ENCODE measurements at regions not wholly inside any gene's neighbourhood (a gene's known extent, or its start where the extent isn't known, plus 50 kb on each side); places are given as distances from the start of the nearest gene placed in this dataset.

DNA sequence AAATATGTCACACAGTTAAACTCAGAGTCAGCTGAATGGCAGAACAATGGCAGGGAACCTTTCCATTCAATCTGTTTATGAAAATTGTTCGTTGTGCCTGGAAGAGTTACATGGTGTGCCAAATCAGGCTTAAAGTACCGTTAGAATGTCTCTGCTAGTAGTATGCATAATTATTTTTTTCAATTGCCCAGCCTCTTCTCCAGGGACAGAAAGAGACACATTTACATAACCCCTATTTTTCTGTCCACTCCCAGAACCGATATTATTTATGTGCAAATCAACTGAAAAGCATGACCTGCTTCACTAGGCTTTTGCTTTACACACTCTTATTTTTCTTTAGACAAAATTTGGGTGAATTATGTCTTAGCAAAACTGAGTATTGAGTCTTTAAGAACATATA, 459.1 kb downstream of the EFNA5 start:
- H3K36me3 ChIP-seq (ENCODE audit: control insufficient read depth in 4 of 4, insufficient read depth in 4 of 4, low read length in 4 of 4): no peaks in the 10 kb centered on the region
- TF ChIP-seq, protein P1, sequence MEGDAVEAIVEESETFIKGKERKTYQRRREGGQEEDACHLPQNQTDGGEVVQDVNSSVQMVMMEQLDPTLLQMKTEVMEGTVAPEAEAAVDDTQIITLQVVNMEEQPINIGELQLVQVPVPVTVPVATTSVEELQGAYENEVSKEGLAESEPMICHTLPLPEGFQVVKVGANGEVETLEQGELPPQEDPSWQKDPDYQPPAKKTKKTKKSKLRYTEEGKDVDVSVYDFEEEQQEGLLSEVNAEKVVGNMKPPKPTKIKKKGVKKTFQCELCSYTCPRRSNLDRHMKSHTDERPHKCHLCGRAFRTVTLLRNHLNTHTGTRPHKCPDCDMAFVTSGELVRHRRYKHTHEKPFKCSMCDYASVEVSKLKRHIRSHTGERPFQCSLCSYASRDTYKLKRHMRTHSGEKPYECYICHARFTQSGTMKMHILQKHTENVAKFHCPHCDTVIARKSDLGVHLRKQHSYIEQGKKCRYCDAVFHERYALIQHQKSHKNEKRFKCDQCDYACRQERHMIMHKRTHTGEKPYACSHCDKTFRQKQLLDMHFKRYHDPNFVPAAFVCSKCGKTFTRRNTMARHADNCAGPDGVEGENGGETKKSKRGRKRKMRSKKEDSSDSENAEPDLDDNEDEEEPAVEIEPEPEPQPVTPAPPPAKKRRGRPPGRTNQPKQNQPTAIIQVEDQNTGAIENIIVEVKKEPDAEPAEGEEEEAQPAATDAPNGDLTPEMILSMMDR (IDR thresholded peaks at IDR 0.05; ENCODE audit: control extremely low read depth, extremely low read depth): no peak
- no peak overlapping the region for H3K9ac ChIP-seq (ENCODE audit: insufficient read depth in 1 of 2, low read length in 2 of 2)
- H3K4me3 ChIP-seq: no peak overlapping the region
- no peak for ATAC-seq (ENCODE audit: insufficient read depth, low FRiP score)
- 80 to 84% methylated on average over 3 of the region's 3 CpGs for WGBS, 2 donors
- no peaks in the 10 kb centered on the region for H3K27me3 ChIP-seq (ENCODE audit: control insufficient read depth in 3 of 3, insufficient read depth in 3 of 3, low read length in 2 of 3)
- DNase-seq: no peak
- no peak overlapping the region for H3K27ac ChIP-seq (ENCODE audit: low read depth in 1 of 2, low read length in 1 of 2)
- no peaks in the 10 kb centered on the region for H3K9me3 ChIP-seq (ENCODE audit: control insufficient read depth in 4 of 4, insufficient read depth in 3 of 4, low read length in 3 of 4)
- peaks cover 0 to 5% (median 1%) of the 10 kb centered on the region in 5 donors for H3K4me1 ChIP-seq (ENCODE audit: control insufficient read depth in 5 of 5, insufficient read depth in 5 of 5, low read length in 5 of 5)

DNA sequence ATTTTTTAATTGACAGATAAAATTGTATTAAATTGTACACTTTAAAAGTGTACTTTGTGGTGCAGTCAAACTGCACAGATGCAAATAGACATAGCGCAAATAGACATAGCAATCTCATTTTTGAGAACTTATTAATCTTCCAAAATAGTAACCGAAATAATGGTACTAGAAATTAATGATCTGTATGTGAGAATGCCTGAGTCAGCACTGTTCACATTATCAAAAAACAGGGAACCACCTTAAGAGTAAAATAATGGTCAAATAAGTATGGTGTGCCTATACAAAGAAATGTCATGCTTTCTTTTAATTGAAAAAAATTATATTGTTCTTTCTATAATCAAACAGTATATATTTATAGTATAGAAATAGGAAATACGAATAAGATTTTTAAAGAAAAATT, 461.9 kb downstream of the EFNA5 start:
- no peaks in the 10 kb centered on the region for H3K36me3 ChIP-seq (ENCODE audit: control insufficient read depth in 4 of 4, insufficient read depth in 4 of 4, low read length in 4 of 4)
- H3K9ac ChIP-seq (ENCODE audit: insufficient read depth in 1 of 2, low read length in 2 of 2): no peak overlapping the region
- H3K4me1 ChIP-seq (ENCODE audit: control insufficient read depth in 5 of 5, insufficient read depth in 5 of 5, low read length in 5 of 5): peaks cover 0 to 8% (median 0%) of the 10 kb centered on the region in 5 donors
- DNase-seq (no peak), ATAC-seq (ENCODE audit: insufficient read depth, low FRiP score) (no peak)
- H3K27ac ChIP-seq (ENCODE audit: low read depth in 1 of 2, low read length in 1 of 2): no peak overlapping the region
- TF ChIP-seq, protein P1 (IDR thresholded peaks at IDR 0.05; ENCODE audit: control extremely low read depth, extremely low read depth): no peak
- 92 to 95% methylated on average over 3 of the region's 3 CpGs for WGBS, 2 donors
- no peaks in the 10 kb centered on the region for H3K9me3 ChIP-seq (ENCODE audit: control insufficient read depth in 4 of 4, insufficient read depth in 3 of 4, low read length in 3 of 4)
- H3K27me3 ChIP-seq (ENCODE audit: control insufficient read depth in 3 of 3, insufficient read depth in 3 of 3, low read length in 2 of 3): no peaks in the 10 kb centered on the region
- H3K4me3 ChIP-seq: no peak overlapping the region

DNA sequence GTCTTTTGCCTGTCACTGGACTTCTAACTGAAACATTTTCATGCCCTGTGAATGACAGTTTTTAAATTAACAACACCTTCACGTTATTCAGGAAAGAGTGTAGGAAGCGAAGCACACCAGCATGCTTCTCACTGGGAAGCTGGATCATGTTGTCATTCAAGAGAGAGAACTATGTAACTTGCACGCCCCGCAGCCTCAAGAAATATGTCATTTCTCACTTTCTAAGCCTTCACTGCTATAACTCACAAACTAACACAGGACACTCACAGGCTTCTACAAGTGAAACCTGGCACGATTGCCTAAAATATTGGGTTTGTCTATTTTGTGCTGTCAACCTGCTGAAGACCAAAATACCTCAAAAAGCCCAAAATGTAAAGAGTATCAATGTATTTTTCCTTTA, 466.3 kb downstream of the EFNA5 start:
- Histone ChIP-seq H3K36me3 (ENCODE audit: control insufficient read depth in 4 of 4, insufficient read depth in 4 of 4, low read length in 4 of 4) (no peaks in the 10 kb centered on the region), H3K9ac (ENCODE audit: insufficient read depth in 1 of 2, low read length in 2 of 2) (no peak overlapping the region), H3K27me3 (ENCODE audit: control insufficient read depth in 3 of 3, insufficient read depth in 3 of 3, low read length in 2 of 3) (no peaks in the 10 kb centered on the region), H3K4me1 (ENCODE audit: control insufficient read depth in 5 of 5, insufficient read depth in 5 of 5, low read length in 5 of 5) (peaks cover 0 to 3% (median 0%) of the 10 kb centered on the region in 5 donors), H3K4me3 (no peak overlapping the region), H3K27ac (ENCODE audit: low read depth in 1 of 2, low read length in 1 of 2) (no peak overlapping the region), H3K9me3 (ENCODE audit: control insufficient read depth in 4 of 4, insufficient read depth in 3 of 4, low read length in 3 of 4) (no peaks in the 10 kb centered on the region)
- WGBS, 2 donors: 78 to 86% methylated on average over 5 of the region's 5 CpGs
- ATAC-seq (ENCODE audit: insufficient read depth, low FRiP score): no peak
- TF ChIP-seq, protein P1 (IDR thresholded peaks at IDR 0.05; ENCODE audit: control extremely low read depth, extremely low read depth): no peak
- no peak for DNase-seq

DNA sequence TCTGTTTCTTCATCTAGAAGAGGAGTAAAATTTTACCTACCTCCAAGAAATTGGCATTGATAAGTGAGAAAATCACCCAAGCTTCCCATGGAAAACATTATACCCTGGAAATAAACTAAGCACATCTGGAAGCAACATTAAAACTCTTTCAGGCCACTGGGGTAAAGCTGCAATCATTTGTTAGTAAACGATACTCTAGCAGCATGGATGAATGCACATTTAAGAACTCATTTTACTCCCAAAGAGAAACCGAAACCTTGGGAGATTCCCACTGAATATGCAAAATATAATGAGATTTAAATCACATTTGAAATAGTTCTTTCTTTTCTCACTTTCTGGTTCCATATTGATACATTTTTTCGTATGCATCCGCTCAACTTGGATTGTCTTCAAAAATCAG, 467.5 kb downstream of the EFNA5 start:
- Histone ChIP-seq H3K4me1 (ENCODE audit: control insufficient read depth in 5 of 5, insufficient read depth in 5 of 5, low read length in 5 of 5) (peaks cover 0 to 3% (median 0%) of the 10 kb centered on the region in 5 donors), H3K27me3 (ENCODE audit: control insufficient read depth in 3 of 3, insufficient read depth in 3 of 3, low read length in 2 of 3) (no peaks in the 10 kb centered on the region), H3K36me3 (ENCODE audit: control insufficient read depth in 4 of 4, insufficient read depth in 4 of 4, low read length in 4 of 4) (no peaks in the 10 kb centered on the region), H3K4me3 (no peak overlapping the region), H3K9me3 (ENCODE audit: control insufficient read depth in 4 of 4, insufficient read depth in 3 of 4, low read length in 3 of 4) (no peaks in the 10 kb centered on the region), H3K9ac (ENCODE audit: insufficient read depth in 1 of 2, low read length in 2 of 2) (no peak overlapping the region), H3K27ac (ENCODE audit: low read depth in 1 of 2, low read length in 1 of 2) (no peak overlapping the region)
- TF ChIP-seq, protein P1 (IDR thresholded peaks at IDR 0.05; ENCODE audit: control extremely low read depth, extremely low read depth): no peak
- no peak for ATAC-seq (ENCODE audit: insufficient read depth, low FRiP score)
- DNase-seq: peak in 2 of 3 donors; percentile 16 to 29
- WGBS, 2 donors: 90 to 91% methylated on average over 4 of the region's 4 CpGs
